Stimulated activated CD4-positive, alpha-beta T cell treated with anti-CD3 and anti-CD28 coated beads, Interleukin-12 subunit alpha, Interleukin-12 subunit beta, amount 100 ng/mL, for 48 hours (primary cell): ENCODE measurements at regions not wholly inside any gene's neighbourhood (a gene's known extent, or its start where the extent isn't known, plus 50 kb on each side); places are given as distances from the start of the nearest gene placed in this dataset.

Experiments
- DNase-seq, 3 donors: peaks; one replicate each; pipeline ENCODE4 v3.0.0-alpha.2; 2020; ENCODE audit warnings: low read depth in 2 of 3, low spot score in 1 of 3

GRCh38 chr20:10951216-10951615, 277.4 kb upstream of the JAG1 start:
- DNase-seq: no peak

- no peak for DNase-seq
Measured at GRCh38 chr20:10951904-10952303, 278.1 kb upstream of the JAG1 start.

- no peak for DNase-seq
Measured at GRCh38 chr20:10953437-10953836, 279.6 kb upstream of the JAG1 start.

- no peak for DNase-seq
Measured at GRCh38 chr20:10954137-10954840, 280.5 kb upstream of the JAG1 start.

- no peak for DNase-seq
Measured at GRCh38 chr20:10954908-10955580, 281.2 kb upstream of the JAG1 start.

GRCh38 chr20:10958279-10958678, 284.5 kb upstream of the JAG1 start:
- no peak for DNase-seq

- no peak for DNase-seq
Measured at GRCh38 chr20:10960416-10960815, 286.6 kb upstream of the JAG1 start.

- no peak for DNase-seq
Measured at GRCh38 chr20:10961651-10962288, 288.0 kb upstream of the JAG1 start.

GRCh38 chr20:10962937-10963336, 289.1 kb upstream of the JAG1 start:
- no peak for DNase-seq

- DNase-seq: no peak
Measured at GRCh38 chr20:10963717-10964266, 290.0 kb upstream of the JAG1 start.

GRCh38 chr20:10965936-10966470, 292.2 kb upstream of the JAG1 start:
- no peak for DNase-seq

- no peak for DNase-seq
Measured at GRCh38 chr20:10970109-10970508, 296.3 kb upstream of the JAG1 start.

GRCh38 chr20:10971096-10971495, 297.3 kb upstream of the JAG1 start:
- DNase-seq: no peak

- DNase-seq: no peak
Measured at GRCh38 chr20:10972219-10972860, 298.5 kb upstream of the JAG1 start.

GRCh38 chr20:10976051-10976450, 302.3 kb upstream of the JAG1 start:
- DNase-seq: no peak

GRCh38 chr20:10978019-10978702, 304.4 kb upstream of the JAG1 start:
- no peak for DNase-seq

GRCh38 chr20:10978713-10979112, 304.9 kb upstream of the JAG1 start:
- no peak for DNase-seq

- no peak for DNase-seq
Measured at GRCh38 chr20:10982692-10983091, 308.9 kb upstream of the JAG1 start.

GRCh38 chr20:10984294-10984693, 310.5 kb upstream of the JAG1 start:
- DNase-seq: no peak

- DNase-seq: no peak
Measured at GRCh38 chr20:10984913-10985312, 311.1 kb upstream of the JAG1 start.

- DNase-seq: no peak
Measured at GRCh38 chr20:10985536-10985935, 311.7 kb upstream of the JAG1 start.
